Kidney epithelial cell (primary cell): ENCODE measurements at regions not wholly inside any gene's neighbourhood (a gene's known extent, or its start where the extent isn't known, plus 50 kb on each side); places are given as distances from the start of the nearest gene placed in this dataset.

ENCODE experiments used
- DNase-seq: peaks from one replicate; pipeline ENCODE4 v3.0.0-alpha.2; 2010; ENCODE audit warnings: low read depth
- H3K27me3 ChIP-seq: 2 replicates; pipeline ENCODE4 v1.6.0; 2011; ENCODE audit warnings: low read length; ENCODE audit not compliant: control insufficient read depth, insufficient read depth
- H3K36me3 ChIP-seq: 2 replicates; pipeline ENCODE4 v1.5.1; 2011; ENCODE audit warnings: low read length; ENCODE audit not compliant: control insufficient read depth, insufficient read depth
- H3K4me3 ChIP-seq: 2 replicates; pipeline ENCODE4 v1.5.1; 2011; ENCODE audit warnings: low read depth, mild to moderate bottlenecking, control low read depth, low read length
- CTCF ChIP-seq: IDR thresholded peaks from 2 replicates; pipeline ENCODE4 v1.5.1; 2011; ENCODE audit warnings: mild to moderate bottlenecking, moderate library complexity, low read length, control low read depth, inconsistent platforms; ENCODE audit not compliant: insufficient read depth, poor library complexity, severe bottlenecking

- Histone ChIP-seq H3K27me3 (no peaks in the 10 kb centered on the region), H3K36me3 (no peaks in the 10 kb centered on the region), H3K4me3 (no peak overlapping the region)
- DNase-seq: no peak
- no peak for TF ChIP-seq CTCF
Measured at GRCh38 chr15:92770641-92771040, 115.1 kb upstream of the FAM174B start.

- no peak overlapping the region for H3K4me3 ChIP-seq
- no peak for TF ChIP-seq CTCF
- H3K27me3 ChIP-seq: no peaks in the 10 kb centered on the region
- DNase-seq: no peak
- H3K36me3 ChIP-seq: no peaks in the 10 kb centered on the region
Measured at GRCh38 chr15:92772061-92772460, 116.5 kb upstream of the FAM174B start.

- no peak for DNase-seq
- no peaks in the 10 kb centered on the region for H3K27me3 ChIP-seq
- TF ChIP-seq CTCF: no peak
- H3K36me3 ChIP-seq: no peaks in the 10 kb centered on the region
- no peak overlapping the region for H3K4me3 ChIP-seq
Measured at GRCh38 chr15:92772626-92773244, 117.2 kb upstream of the FAM174B start.

GRCh38 chr15:92773340-92773739 lies 117.8 kb upstream of the FAM174B start:
- Histone ChIP-seq H3K4me3 (no peak overlapping the region), H3K27me3 (no peaks in the 10 kb centered on the region), H3K36me3 (no peaks in the 10 kb centered on the region)
- DNase-seq: no peak
- TF ChIP-seq CTCF: no peak

GRCh38 chr15:92779874-92780273 lies 120.2 kb upstream of the CHD2 start:
- Histone ChIP-seq H3K36me3 (no peaks in the 10 kb centered on the region), H3K27me3 (no peaks in the 10 kb centered on the region), H3K4me3 (no peak overlapping the region)
- TF ChIP-seq CTCF: no peak
- no peak for DNase-seq

- TF ChIP-seq CTCF: no peak
Measured at GRCh38 chr15:92780843-92781242, 119.3 kb upstream of the CHD2 start.

More at GRCh38 chr15:92780843-92781242, 119.3 kb upstream of the CHD2 start:
- no peaks in the 10 kb centered on the region for H3K36me3 ChIP-seq
- H3K4me3 ChIP-seq: no peak overlapping the region
- DNase-seq: no peak
- H3K27me3 ChIP-seq: no peaks in the 10 kb centered on the region
